Activated naive CD4-positive, alpha-beta T cell treated with anti-CD3 and anti-CD28 coated beads for 36 hours (primary cell): ENCODE measurements at regions not wholly inside any gene's neighbourhood (a gene's known extent, or its start where the extent isn't known, plus 50 kb on each side); places are given as distances from the start of the nearest gene placed in this dataset.
"Not testable (repeated sequence)": the region's sequence is repeated elsewhere in the genome, so short reads cannot be mapped to it uniquely, and the experiment has no call there.

Experiments
- CTCF ChIA-PET: fragments of 350-600 bp; sonication (Branson Sonifier 250); formaldehyde crosslinking; loops from one replicate; lab custom pipeline; 2021; ENCODE audit warnings: antibody characterized with exemption; lab: Charles Lee
- DNase-seq: peaks from one replicate; pipeline ENCODE4 v3.0.0-alpha.2; 2020
- H3K27ac Mint-ChIP-seq: one replicate; pipeline ENCODE4 v1.8.0; 2021; ENCODE audit warnings: mild to moderate bottlenecking, mixed read lengths
- H3K27me3 Mint-ChIP-seq: one replicate; pipeline ENCODE4 v1.8.0; 2021; ENCODE audit warnings: low read depth, mixed read lengths
- H3K36me3 Mint-ChIP-seq: one replicate; pipeline ENCODE4 v1.8.0; 2021; ENCODE audit warnings: low read depth, mixed read lengths
- H3K4me1 Mint-ChIP-seq: one replicate; pipeline ENCODE4 v1.8.0; 2021; ENCODE audit warnings: low read depth, mixed read lengths
- H3K4me3 Mint-ChIP-seq: one replicate; pipeline ENCODE4 v1.8.0; 2021; ENCODE audit warnings: mild to moderate bottlenecking, moderate library complexity, mixed read lengths
- H3K9me3 Mint-ChIP-seq: one replicate; pipeline ENCODE4 v1.8.0; 2021; ENCODE audit warnings: mixed read lengths
- intact Hi-C: fragments of 100-400 bp; cut with micrococcal nuclease; formaldehyde crosslinking; loops from one replicate; pipeline ENCODE4 v1.15.1; 2023

DNA sequence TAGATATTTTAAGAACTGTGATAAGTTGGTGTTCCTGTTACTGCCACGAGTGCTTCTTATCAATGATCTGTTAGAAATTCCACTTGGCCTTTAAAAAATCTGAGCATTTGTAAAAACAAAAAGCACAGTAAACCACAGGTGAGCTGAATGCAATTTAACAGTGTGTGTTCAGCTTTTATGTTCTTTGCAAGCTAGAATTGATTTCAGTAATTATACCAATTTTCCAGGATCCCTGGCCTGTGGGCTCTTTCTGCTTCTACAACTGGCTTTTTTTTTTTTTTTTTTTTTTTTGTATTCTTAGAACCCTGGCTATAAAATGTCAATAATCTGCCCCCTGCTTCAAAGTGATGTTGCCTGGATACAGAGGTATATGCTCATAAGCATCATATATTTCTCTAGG is 548.5 kb upstream of the SLC8A1 start:
- Mint-ChIP-seq H3K4me1 (no peaks in the 10 kb centered on the region), H3K36me3 (no peaks in the 10 kb centered on the region), H3K4me3 (no peak overlapping the region), H3K9me3 (no peaks in the 10 kb centered on the region), H3K27ac (no peak overlapping the region), H3K27me3 (no peaks in the 10 kb centered on the region)
- intact Hi-C loops = no loop called here
- no peak for DNase-seq
- CTCF ChIA-PET = no interaction called here

DNA sequence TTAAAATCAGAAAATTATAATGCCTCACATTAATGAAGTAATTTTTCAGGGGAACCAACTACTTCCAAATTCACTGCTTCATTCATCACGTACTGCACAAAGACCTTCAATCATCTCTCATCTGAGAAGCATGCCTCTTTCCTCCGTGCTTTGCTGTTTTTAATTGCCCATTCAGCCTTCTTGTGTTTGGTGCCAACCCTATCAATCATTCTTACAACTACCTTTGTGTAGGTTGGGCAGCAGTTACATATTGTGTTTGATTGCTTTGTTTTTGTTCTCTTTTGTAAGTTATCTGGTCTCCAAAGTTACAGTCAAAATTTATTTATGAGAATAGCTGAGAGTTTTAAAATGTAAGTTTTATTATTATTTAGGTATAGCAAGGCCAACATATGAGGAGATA is 549.0 kb upstream of the SLC8A1 start:
- DNase-seq = no peak
- no peak overlapping the region for H3K27ac Mint-ChIP-seq
- H3K27me3 Mint-ChIP-seq = no peaks in the 10 kb centered on the region
- no peaks in the 10 kb centered on the region for H3K36me3 Mint-ChIP-seq
- CTCF ChIA-PET = no interaction called here
- intact Hi-C loops = no loop called here
- no peaks in the 10 kb centered on the region for H3K4me1 Mint-ChIP-seq
- no peaks in the 10 kb centered on the region for H3K9me3 Mint-ChIP-seq
- no peak overlapping the region for H3K4me3 Mint-ChIP-seq

DNA sequence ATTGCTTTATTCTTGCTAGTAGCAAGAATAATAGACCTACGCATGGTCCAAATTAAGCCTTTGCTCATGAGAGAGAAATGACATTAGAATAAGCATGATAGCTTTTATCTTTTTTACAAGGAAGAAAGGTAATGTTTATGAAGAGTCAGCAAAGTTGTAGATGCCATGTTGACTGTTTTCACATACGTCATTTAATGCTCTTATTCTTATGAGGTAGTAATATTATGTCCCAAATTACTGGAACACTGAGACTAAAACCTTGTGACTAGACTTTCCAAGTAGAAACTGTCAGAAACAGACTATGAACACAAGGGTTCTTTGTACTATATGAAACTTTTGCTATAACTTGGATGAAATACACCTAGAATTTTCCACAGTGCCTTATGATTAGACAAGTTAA is 552.8 kb upstream of the SLC8A1 start:
- CTCF ChIA-PET = no interaction called here
- Mint-ChIP-seq H3K27me3 (no peaks in the 10 kb centered on the region), H3K4me1 (no peaks in the 10 kb centered on the region), H3K4me3 (no peak overlapping the region), H3K9me3 (no peaks in the 10 kb centered on the region), H3K36me3 (no peaks in the 10 kb centered on the region), H3K27ac (no peak overlapping the region)
- intact Hi-C loops = no loop called here
- DNase-seq = no peak

DNA sequence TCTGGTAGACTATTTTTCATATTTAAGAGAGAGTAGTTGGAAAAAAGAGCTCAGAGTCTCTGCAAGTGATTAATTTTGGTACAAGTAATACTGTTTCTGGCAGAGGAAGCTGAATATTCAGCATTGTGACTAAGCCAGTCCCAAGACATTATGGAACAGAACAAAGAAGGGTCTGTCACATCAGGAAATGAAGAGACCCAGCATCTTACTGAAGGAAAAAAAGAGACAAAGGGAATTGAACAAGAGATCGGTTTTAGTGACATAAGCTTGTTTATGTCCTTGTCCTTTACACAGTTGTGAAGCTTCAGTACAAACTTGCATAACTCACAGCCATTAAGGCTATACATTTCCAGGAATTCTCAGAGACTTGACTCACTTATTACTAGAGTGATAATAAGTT is 568.5 kb upstream of the SLC8A1 start:
- H3K4me1 Mint-ChIP-seq = no peaks in the 10 kb centered on the region
- CTCF ChIA-PET = no interaction called here
- H3K4me3 Mint-ChIP-seq = no peak overlapping the region
- DNase-seq = no peak
- H3K27ac Mint-ChIP-seq = no peak overlapping the region
- H3K36me3 Mint-ChIP-seq = no peaks in the 10 kb centered on the region
- intact Hi-C loops = no loop called here
- no peaks in the 10 kb centered on the region for H3K27me3 Mint-ChIP-seq
- peaks cover 9% of the 10 kb centered on the region for H3K9me3 Mint-ChIP-seq

DNA sequence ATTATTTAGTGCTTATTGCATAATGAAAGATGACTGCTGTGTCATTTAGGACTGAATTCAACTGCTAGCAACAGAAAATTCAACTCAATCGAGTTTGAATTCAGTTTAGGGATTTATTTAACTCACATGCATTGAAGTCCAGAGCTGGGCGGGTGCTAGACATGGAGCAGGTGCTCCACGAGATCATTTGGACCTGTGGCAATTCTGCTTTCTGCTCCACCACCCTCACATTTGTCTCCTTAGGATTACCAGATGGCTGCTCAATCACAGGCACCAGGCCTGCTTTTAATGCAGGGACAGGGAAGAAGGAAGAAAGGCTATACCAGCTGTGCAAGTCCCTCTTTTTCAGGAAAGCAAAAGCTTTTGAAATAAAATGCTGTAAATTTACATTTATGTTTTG is 572.9 kb upstream of the SLC8A1 start:
- Mint-ChIP-seq H3K27me3 (no peaks in the 10 kb centered on the region), H3K4me1 (no peaks in the 10 kb centered on the region), H3K27ac (no peak overlapping the region), H3K36me3 (no peaks in the 10 kb centered on the region), H3K9me3 (peaks cover 6% of the 10 kb centered on the region), H3K4me3 (no peak overlapping the region)
- DNase-seq = no peak
- CTCF ChIA-PET = interaction anchor here (0.7 kb wide), 1 partner anchor 561 kb away, joined by 3 read pairs; no protein-coding TSS in a partner anchor
- intact Hi-C loops = no loop called here

DNA sequence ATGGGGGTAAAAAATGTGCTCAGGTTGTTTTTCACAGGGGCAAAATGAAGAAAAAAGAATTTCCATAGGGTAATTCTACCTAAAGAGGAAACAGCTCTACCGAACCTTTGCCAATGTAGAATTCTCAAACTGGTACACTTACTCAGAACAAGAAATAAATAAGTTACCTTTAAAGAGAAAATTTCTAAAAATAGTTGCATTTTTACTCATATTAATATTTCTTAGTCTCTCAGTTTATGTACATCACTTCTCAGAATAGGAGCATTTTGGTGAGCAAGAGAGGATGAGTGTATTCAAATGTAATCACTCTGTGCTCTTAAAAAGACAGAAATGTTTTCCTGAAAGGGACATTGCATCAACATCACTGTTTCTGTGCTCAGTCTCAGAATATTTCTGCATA is 574.7 kb upstream of the SLC8A1 start:
- no peak overlapping the region for H3K27ac Mint-ChIP-seq
- H3K4me1 Mint-ChIP-seq = no peaks in the 10 kb centered on the region
- DNase-seq = no peak
- no peak overlapping the region for H3K4me3 Mint-ChIP-seq
- peaks cover 11% of the 10 kb centered on the region for H3K9me3 Mint-ChIP-seq
- no peaks in the 10 kb centered on the region for H3K36me3 Mint-ChIP-seq
- intact Hi-C loops = no loop called here
- CTCF ChIA-PET = no interaction called here
- no peaks in the 10 kb centered on the region for H3K27me3 Mint-ChIP-seq

DNA sequence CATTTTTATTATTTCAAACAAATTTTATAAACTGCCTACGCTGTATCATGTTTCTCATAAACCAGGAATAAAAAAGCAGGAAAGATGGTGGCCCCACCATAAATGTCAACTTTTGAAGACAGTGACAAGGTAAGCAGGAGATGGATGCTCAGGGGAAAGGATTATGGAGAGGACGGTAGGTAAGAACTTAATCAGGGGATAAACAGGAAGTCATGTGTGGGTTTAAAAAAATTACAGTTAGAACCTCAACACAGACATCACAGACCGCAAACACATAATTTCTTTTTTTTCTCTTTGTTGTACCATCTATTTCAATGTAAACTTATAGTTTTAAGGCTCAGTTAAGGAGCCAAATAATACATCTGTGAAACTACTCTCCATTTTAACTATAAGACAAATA is 575.2 kb upstream of the SLC8A1 start:
- intact Hi-C loops = no loop called here
- Mint-ChIP-seq H3K27me3 (no peaks in the 10 kb centered on the region), H3K36me3 (no peaks in the 10 kb centered on the region), H3K27ac (no peak overlapping the region), H3K4me1 (no peaks in the 10 kb centered on the region), H3K4me3 (no peak overlapping the region), H3K9me3 (peaks cover 11% of the 10 kb centered on the region)
- DNase-seq = no peak
- CTCF ChIA-PET = no interaction called here

DNA sequence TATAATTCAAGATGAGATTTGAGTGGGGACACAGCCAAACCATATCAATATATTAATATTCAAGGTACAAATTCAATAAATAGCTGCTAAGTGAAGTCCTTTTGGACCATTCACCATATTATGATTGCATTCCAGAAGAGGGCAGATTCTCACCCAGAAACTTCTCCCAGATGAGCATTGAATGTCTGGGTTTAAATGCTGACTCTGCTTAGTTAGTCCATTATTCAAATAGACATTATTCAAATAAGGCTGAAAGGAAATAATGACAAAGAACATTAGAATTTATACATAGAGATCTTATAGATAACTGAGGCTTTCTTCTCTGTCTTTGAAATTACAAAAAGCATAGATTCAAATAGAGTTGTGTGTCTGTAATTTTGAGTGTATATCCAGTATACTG is 579.4 kb upstream of the SLC8A1 start:
- H3K4me1 Mint-ChIP-seq = no peaks in the 10 kb centered on the region
- peaks cover 9% of the 10 kb centered on the region for H3K9me3 Mint-ChIP-seq
- no peaks in the 10 kb centered on the region for H3K36me3 Mint-ChIP-seq
- H3K4me3 Mint-ChIP-seq = no peak overlapping the region
- CTCF ChIA-PET = no interaction called here
- intact Hi-C loops = no loop called here
- H3K27ac Mint-ChIP-seq = no peak overlapping the region
- no peaks in the 10 kb centered on the region for H3K27me3 Mint-ChIP-seq
- no peak for DNase-seq

DNA sequence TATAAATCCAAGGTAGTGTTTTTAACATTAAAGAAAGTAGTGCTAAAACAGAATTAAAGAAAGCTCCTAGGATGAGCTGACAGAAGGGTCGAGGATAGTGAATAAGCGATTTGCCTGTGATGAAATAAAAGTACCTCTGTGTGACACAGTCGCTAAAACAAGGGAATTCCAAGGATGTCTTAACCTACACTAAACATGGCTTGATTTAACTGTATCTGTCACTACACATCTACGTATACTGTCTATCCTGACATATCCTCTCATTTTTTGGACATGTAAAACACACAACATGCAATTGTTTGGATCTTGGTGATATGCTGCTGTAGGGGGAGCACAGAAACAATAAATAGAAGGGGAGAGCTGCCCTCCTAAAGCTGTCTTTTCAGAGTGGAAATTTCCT is 580.8 kb upstream of the SLC8A1 start:
- CTCF ChIA-PET = no interaction called here
- H3K9me3 Mint-ChIP-seq = peaks cover 9% of the 10 kb centered on the region
- no peaks in the 10 kb centered on the region for H3K27me3 Mint-ChIP-seq
- no peak overlapping the region for H3K4me3 Mint-ChIP-seq
- no peak overlapping the region for H3K27ac Mint-ChIP-seq
- no peaks in the 10 kb centered on the region for H3K4me1 Mint-ChIP-seq
- intact Hi-C loops = no loop called here
- no peak for DNase-seq
- H3K36me3 Mint-ChIP-seq = no peaks in the 10 kb centered on the region

DNA sequence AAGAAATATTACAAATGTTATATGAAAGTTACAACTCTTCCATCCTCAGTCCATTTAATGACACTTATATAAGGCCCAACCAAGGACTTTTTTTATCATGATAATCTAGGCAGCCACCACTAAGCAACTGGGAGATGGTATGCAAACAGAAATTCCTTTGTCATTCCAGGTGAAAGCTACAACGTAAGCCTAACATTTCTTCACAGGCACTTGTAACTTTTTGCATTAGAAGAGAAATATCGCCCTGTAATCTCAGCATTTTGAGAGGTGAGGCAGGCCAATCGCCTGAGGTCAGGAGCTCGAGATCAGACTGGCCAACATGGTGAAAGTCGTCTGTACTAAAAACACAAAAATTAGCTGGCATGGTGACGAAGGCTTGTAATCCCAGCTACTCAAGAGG is 581.2 kb upstream of the SLC8A1 start:
- intact Hi-C loops = no loop called here
- Mint-ChIP-seq H3K36me3 (no peaks in the 10 kb centered on the region), H3K4me3 (no peak overlapping the region), H3K27ac (no peak overlapping the region), H3K27me3 (no peaks in the 10 kb centered on the region), H3K9me3 (peaks cover 6% of the 10 kb centered on the region), H3K4me1 (no peaks in the 10 kb centered on the region)
- CTCF ChIA-PET = no interaction called here
- DNase-seq = no peak

DNA sequence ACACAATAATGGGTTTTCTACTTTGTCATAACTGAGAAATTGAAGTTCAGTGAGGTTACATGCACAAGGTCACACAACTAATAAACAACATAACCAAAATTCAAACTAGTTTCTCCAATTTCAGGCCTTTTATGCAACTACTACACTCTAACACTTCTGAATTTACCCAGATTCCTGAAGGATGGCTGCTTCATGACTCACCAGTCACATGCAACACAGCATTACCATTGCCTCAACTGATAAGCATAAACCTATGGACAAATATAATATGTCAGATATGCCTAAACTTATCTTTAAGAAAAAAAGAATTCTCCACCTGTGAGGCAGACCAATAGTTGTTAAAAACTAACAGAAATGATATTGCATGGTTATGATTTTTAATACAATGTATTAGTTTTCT is 586.5 kb upstream of the SLC8A1 start:
- Mint-ChIP-seq H3K27me3 (no peaks in the 10 kb centered on the region), H3K4me3 (no peak overlapping the region), H3K9me3 (no peaks in the 10 kb centered on the region), H3K27ac (no peak overlapping the region), H3K4me1 (no peaks in the 10 kb centered on the region), H3K36me3 (no peaks in the 10 kb centered on the region)
- DNase-seq = no peak
- CTCF ChIA-PET = no interaction called here
- intact Hi-C loops = no loop called here

DNA sequence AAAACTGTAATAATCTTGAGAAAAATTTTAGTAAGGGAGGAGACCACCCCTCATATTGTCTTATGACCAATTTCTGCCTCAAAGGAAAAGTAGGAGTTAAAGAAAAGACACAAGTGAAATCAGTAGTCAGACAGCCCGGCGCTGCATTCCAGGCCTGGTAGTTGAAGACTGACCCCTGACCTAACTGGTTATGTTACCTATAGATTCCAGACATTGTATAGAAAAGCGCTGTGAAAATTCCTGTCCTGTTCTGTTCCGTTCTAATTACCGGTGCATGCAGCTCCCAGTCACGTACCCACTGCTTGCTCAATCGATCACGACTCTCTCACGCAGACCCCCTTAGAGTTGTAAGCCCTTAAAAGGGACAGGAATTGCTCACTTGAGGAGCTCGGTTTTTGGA is 587.9 kb upstream of the SLC8A1 start:
- H3K4me1 Mint-ChIP-seq, intact Hi-C loops, H3K27me3 Mint-ChIP-seq, H3K4me3 Mint-ChIP-seq, H3K36me3 Mint-ChIP-seq, H3K27ac Mint-ChIP-seq, DNase-seq, H3K9me3 Mint-ChIP-seq: not testable (repeated sequence)
- CTCF ChIA-PET = interaction anchor here (0.6 kb wide), 1 partner anchor 40 kb away, joined by 5 read pairs; no protein-coding TSS in a partner anchor

DNA sequence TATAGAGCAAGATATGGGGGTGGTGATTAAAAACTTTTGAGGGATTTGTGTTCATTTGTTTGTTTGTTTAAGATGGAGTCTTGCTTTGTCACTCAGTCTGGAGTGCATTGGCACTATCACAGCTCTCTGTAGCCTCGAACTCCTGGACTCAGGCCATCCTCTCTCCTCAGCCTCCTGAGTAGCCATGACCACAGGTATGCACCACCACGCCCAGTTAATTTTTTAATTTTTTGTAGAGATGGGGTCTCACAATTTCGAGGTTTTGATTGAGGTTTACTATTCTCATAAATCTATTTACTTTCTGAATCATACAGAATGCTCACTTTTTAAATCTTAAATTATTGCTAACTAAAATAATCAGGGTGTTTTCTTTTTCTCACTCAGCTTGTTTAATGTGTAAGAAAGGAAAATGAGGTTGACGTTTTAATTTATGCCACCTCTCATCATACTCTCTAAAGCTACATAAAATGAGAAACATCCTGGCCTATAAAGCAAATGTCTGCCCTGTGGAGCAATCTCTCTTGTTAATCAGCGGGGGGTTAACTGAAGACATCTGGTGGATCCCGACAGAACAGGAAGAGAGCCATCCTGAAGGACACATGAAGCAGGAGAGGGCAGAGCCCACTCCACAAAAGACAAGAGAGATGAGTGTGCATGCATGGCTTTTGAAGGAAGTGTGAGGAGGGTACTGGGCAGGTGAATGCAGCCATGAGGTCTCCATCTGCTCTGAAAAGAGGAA is 589.1 kb upstream of the SLC8A1 start:
- no peak for DNase-seq
- intact Hi-C loops = no loop called here
- Mint-ChIP-seq H3K4me1 (no peaks in the 10 kb centered on the region), H3K36me3 (no peaks in the 10 kb centered on the region), H3K4me3 (no peak overlapping the region), H3K27me3 (no peaks in the 10 kb centered on the region), H3K9me3 (peaks cover 4% of the 10 kb centered on the region), H3K27ac (no peak overlapping the region)
- CTCF ChIA-PET = no interaction called here
